NT2/D1 (cell line): ENCODE measurements at regions not wholly inside any gene's neighbourhood (a gene's known extent, or its start where the extent isn't known, plus 50 kb on each side); places are given as distances from the start of the nearest gene placed in this dataset.

Experiments used
- SUZ12 ChIP-seq: IDR thresholded peaks from 2 replicates; pipeline ENCODE4 v1.6.1; 2011; ENCODE audit not compliant: insufficient read length, insufficient read depth; ENCODE audit errors: extremely low read depth
- ZNF274 ChIP-seq: IDR thresholded peaks from 2 replicates; pipeline ENCODE4 v1.6.1; 2011; ENCODE audit warnings: mild to moderate bottlenecking, low read depth, low read length

- TF ChIP-seq ZNF274: no peak
- no peak for TF ChIP-seq SUZ12
Observed at GRCh38 chr3:5035113-5035512, 55.9 kb downstream of the BHLHE40 start.
